CD4-positive, alpha-beta T cell treated with Interleukin-17A for 4 hours (primary cell): ENCODE measurements at regions not wholly inside any gene's neighbourhood (a gene's known extent, or its start where the extent isn't known, plus 50 kb on each side); places are given as distances from the start of the nearest gene placed in this dataset.
"Not testable (repeated sequence)": the region's sequence is repeated elsewhere in the genome, so short reads cannot be mapped to it uniquely, and the experiment has no call there.

ENCODE experiments used
- DNase-seq: peaks from one replicate; pipeline ENCODE4 v3.0.0-alpha.2; 2020; ENCODE audit warnings: mixed read lengths

DNA sequence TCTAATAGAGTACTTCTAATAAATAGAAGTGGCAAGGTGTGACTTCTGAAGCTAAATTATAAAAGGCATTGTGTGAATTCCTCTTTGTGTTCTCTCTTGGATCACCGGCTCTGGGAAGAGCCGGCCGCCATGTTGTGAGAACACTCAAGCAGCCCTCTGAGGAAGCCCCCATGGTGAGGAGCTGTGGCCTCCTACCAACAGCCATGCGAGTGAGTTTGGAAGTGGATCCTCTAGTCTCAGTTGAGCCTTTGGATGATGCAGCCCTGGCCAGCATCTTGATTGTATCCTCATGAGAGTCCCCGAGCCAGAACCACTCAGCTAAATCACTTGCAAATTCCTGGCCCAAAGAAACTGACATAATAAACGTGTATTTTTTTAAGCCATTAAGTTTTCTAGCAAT is 94.5 kb upstream of the CARD11 start:
- DNase-seq = no peak

DNA sequence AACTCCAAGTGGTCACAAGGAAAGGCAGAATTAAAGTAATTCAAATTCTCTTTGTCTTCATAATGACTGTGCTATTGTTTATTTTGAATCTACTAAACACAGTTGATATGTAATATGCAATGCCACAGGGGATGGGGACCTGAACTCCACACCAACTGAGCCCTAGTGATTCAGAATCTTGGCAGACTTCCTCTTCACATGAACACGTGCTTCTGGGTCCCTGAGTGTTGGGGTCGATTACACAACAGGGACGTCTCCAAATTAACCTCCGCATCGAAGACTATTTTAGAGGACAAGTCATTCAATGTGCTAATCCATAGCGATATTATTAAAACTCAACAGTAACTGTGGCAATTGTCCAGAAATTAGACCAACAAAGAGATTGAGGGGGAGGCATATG is 95.3 kb upstream of the CARD11 start:
- no peak for DNase-seq

DNA sequence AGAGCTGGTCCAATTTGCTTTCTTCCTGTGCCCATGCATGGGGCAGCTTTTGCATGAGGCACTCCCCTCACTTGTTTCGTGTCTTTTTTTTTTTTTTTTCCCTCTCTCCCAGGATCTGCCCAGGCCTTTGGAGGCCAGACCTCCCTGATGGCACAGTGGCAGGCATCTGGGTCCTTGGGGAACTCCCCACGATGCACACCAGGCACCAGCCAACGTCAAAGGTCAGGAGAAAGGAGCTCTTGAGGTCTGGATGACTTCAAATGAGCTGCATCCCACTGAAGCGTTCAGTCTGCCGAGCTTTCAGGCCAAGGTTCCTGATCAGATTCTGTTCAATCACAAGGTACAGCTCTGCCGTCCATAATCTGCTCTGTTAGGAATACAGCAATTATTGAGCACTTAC is 97.2 kb upstream of the CARD11 start:
- no peak for DNase-seq

DNA sequence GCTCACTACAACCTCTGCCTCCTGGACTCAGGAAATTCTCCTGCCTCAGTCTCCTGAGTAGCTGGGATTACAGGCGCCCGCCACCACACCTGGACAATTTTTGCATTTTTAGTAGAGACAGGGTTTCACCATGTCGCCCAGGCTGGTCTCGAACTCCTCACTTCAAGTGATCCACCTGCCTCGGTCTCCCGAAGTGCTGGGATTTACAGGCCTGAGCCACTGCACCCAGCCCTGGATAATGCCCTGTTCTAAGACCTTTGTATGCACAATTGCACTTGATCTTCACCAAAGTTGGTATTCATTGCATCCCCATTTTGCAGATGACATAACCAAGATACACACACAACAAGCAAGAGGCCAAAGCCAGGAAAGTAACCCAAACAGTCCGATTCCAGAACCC is 97.7 kb upstream of the CARD11 start:
- no peak for DNase-seq

DNA sequence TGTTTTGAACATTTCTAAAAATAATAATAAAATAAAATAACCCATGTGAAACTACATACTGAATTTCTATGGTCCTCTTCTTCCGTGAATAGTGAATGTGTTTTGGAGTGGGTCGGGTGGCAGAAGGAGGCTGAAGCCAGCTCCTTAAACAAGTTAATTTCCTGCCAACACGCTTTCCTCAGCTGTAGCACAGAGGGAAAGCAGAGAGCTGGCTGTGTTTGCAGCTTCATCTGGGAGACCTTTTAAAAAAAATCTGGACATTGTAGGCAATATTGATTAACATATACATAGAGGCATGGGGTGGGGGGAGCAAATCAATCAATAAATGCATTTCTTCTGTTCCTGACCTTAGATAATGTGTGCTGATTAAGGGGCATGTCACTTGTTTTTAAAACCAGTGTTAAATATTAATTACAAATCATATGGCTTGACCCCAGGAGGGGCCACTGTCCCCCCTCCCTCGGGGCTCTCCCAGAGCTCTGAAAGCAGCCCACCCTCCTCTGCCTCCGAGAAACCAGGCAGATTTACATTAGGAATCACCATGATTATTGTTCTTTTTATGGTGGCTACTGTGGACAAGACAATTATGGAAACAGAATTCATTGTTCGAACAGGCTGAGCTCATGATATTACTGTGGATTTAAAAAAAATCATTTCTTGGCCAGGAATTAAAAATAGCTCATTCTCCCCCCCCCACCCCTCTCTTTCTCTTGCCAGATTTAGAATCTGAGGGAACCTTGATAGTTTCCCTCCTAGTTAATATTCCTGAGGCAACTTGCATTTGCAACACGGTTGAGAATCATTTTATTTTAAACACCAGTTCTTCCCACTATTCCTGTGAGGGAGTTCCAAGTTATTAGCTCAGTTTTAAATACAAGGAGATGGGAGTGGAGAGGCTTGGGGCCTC is 100.5 kb upstream of the CARD11 start:
- DNase-seq = no peak

DNA sequence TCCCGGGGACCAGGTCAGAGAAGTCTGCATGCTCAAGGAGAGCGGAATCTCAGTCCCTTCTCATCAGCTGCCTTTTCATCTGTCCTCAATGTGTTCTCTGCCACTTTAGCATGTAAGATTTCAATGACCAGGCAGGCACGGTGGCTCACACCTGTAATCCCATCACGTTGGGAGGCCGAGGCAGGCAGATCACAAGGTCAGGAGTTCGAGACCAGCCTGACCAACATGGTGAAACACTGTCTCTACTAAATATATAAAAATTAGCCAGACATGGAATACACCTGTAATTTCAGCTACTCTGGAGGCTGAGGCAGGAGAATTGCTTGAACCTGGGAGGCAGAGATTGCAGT is 101.1 kb upstream of the CARD11 start:
- DNase-seq = not testable (repeated sequence)

DNA sequence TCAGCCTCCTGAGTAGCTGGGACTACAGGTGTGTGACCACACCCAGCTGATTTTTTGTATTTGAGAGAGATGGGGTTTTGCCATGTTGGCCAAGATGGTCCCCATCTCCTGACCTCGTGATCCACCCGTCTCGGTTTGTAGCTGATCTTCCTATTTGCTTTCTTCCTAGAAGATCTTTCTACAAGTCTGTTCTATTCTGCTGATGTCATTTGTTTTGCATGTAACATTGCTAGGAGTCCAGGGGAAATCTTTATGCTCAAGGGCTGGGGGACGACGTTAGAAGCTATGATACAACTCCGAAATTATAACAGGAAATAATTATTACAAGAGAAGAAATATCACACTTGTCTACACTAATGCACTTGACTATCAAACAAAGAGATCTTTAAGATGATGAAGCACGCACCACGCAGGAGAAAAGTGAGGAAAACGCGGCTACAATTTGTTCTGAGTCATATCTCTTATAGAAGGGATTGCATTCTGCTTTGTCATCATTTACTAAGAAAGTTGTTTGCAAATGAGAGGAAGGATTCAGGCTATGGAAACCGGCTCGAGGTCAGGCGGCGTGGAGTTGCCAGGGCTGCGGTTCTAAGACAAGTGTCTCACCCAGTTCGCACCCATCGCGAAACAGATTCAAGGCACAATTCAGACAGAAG is 103.0 kb upstream of the CARD11 start:
- no peak for DNase-seq

DNA sequence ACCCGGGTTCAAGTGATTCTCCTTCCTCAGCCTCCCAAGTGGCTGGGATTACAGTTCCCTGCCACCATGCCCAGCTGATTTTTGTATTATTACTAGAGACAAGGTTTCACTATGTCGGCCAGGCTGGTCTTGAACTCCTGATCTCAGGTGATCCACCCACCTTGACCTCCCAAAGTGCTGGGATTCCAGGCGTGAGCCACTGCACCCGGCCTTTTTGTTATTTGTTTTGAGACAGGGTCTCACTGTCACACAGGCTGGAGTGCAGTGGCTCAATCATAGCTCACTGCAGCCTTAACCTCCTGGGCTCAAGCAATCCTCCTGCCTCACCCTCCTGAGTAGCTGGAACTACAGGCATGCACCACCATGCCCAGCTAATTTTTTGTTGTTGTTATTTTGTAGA is 104.8 kb upstream of the CARD11 start:
- DNase-seq = not testable (repeated sequence)

DNA sequence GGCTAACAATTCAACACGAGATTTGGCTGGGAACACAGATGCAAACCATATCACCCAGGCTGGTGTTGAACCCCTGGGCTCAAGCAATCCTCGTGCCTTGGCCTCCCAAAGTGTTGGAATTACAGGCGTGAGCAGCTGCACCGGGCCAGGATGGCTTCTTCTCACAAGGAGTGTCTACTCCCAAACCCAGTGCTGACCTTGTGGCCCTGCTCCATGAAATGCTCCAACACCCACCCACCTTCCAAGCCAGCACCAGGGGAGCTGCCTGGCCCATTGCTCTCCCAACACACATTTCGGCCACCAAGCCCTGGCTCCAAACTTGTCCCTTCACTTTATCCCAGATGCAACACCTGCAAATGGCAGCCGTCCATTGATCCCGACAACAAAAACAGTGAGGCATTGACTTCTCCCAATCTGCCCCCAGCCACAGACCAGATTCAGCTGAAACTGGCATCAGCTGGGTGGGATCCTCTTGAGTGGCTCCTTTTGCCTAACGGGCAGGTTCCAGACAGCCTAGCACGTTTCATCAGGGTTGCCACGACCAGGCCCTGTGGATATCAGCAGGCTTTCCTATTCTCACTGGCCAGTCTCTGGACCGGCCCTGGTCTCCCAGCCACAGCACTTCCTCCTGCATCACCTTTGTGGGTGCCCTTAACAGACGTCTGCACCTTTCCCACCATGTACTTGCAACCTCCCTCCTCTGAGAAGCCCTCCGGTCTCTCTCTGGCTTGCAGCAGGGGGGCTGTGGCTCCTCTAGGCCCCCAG is 105.7 kb upstream of the CARD11 start:
- no peak for DNase-seq

DNA sequence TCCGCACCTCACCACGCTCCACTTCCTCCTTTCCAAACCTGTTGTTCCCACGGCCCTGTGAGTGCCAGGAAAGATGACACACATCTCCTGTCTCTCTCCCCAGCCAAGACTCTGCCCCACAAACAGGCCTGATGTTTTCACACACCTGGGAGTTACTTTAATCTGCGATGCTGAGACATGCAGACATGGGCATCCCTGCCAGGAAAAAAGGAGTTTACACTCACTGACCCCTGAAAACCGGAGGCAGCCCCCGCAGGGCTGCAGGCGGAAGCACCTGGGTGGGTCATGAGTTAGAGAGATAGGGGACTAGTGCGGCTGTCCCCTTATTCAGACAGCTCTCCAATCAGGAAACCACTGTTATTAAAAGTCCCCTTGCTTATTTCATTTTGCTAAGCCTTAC is 106.4 kb upstream of the CARD11 start:
- DNase-seq = no peak

DNA sequence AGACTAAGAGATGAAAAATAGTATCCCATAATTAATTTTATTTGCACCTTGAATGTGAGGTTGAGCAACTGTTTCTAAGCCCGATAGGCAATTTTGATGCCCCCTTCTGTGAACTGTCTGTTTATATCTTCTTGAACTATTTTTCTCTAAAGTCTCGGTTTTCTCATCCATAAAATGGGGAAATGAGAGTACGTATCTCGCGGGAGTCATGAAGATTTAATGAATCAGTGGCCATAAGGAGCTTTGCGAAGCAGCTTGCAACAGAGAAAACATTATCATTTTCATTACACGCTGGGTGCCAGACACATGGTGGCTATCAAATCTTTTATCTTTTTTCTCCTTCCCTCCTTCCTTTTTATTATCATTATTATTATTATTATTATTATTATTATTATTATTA is 108.1 kb upstream of the CARD11 start:
- DNase-seq = no peak

DNA sequence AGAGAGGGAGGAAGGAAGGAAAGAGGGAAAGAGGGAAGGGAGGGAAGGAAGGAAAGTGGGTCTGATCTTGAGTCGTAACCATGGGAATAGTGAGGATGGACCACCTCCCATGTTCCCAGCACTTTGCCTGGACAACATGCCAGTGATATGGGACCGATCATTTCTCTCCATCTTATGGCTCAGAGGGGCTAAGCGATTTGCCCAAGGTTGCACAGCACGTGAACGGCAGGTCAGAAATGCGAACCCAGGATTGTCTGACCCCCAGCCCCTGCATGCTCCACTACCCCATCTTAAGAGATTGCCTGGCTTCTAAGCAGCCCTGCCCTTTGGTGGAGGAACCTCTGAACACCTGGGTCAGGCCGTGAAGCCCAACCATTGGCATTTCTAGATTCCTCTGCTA is 109.0 kb upstream of the CARD11 start:
- DNase-seq = no peak

DNA sequence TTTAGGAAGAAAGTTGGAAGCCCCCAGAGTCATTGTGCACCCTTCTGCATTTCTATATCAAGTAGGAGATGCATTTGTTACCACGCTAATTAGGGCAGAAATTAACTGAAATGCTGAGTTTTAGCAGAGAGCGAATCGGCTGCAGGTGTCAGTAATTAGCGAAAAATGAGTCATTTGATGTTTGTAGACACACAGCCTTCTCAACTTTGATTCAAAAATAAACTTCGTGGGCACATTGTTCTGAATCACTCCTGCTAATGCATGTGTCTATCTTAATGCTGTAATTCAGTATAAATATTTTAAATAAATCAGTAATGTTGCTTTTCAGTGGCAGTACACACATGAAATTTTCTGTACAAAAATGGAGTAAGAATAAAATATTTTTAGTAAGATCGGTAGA is 109.5 kb upstream of the CARD11 start:
- no peak for DNase-seq

DNA sequence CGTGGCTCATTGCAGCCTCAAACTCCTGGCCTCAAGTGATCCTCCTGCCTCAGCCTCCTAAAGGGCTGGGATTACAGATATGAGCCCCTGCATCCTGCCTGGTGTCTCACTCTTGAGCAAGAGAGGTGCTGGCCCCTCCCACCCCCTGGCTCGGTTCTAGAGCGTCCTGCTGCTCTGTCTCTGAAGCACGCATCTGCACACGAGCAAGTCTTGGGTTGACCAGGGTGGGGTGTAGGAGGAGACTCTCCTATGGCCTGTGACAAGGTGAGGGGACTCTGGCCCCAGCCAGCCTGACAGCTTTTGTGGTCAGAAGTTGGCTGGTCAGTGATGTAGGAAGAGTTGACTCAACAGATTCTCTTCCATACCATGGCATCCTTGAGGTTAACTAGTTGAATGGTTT is 110.7 kb upstream of the CARD11 start:
- no peak for DNase-seq

DNA sequence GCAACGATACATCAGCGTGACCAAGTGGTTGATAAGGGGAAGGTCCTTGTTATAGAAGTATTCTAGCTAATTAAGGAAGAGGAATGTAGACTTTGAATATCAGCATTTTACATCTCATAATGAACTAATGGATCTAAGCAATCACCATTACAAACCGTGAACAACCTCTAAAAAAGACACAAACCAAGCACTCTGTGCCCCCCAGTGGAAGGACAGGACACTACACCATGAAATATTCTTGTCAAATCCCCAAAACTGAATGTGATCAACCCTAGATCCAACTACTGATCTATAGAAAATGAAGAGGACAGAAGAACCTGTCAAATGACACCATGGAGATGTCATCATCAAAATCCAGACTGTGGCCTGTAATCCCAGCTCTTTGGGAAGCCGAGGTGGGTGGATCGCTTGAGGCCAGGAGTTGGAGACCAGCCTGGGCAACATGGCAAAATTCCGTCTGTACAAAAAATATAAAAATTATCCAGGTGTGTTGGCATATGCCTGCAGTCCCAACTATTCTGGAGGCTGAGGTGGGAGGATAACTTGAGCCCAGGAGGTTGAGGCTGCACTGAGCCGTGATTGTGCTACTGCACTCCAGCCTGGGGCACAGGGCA is 111.3 kb upstream of the CARD11 start:
- peak; percentile 77 for DNase-seq

DNA sequence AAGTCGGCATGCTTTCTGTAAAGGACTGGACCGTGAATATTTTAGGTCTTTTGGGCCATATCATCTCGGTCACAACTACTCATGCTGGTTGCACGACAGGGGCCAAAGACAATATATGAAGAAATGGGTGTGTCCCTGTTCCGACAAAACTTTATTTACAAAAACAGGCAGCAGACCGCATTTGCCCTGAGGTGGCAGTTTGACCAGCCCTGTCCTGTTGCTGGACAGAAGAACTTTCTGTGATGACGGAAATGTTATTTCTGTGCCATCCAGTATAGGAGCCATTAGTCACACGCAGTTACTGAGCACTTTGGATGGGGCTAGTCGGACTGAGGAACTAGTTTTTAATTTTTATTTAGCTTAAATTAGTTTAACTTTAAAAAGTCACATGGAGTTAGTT is 112.8 kb upstream of the CARD11 start:
- no peak for DNase-seq

DNA sequence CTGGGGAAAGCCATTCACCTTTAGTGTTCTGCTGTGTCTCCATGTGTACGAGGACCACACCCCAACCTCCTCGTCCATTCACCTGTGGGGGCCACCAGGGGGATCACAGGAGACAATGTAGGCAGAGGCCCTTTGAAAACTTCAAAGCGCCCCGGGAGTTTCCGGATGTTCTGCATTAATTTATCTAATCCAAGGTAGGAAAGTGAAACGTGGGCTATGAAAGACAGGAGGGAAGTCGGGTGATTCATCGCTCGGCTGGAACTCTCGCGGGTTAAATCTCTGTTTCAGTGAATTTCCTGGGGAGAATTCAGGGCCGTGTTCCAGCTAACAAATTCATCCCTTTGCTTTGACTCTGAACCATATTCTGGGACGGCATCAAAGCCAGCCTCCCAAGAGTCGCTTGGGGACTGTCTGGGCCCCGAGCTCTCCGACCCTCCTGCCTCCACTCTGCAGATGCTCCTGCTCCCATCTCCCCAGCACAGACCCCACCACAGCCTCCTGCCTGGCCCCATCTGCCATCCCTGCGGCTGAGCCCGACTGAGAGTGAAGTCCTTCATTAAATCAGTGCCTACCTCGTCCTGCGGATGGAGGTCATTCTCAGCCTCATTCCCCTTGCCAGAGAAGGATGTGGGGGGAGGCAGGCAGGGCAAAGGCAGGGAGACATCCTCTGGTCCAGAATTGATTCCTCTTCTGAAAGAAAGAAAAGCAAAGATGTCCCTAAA is 114.1 kb upstream of the CARD11 start:
- peak; percentile 4 for DNase-seq

DNA sequence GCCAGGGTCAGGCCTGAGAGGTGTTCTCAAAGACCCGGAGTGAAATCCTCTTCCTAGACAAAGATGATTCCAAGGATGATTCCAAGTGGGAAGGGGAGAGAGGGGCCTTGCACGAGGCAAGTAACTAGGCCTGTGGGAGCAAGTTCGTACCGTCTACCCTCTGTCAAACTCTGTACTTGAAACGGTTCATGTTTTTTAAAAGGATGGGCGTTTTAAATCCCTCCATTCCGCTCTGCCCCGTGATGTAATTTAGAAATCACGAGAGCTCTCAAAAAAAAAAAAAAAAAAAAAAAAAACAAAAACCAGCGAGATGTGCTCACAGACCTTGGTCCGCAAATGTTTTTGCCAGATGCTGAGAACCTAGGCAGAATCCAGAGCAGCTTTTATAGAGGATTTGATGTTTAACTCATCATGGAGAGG is 114.7 kb upstream of the CARD11 start:
- DNase-seq = no peak

DNA sequence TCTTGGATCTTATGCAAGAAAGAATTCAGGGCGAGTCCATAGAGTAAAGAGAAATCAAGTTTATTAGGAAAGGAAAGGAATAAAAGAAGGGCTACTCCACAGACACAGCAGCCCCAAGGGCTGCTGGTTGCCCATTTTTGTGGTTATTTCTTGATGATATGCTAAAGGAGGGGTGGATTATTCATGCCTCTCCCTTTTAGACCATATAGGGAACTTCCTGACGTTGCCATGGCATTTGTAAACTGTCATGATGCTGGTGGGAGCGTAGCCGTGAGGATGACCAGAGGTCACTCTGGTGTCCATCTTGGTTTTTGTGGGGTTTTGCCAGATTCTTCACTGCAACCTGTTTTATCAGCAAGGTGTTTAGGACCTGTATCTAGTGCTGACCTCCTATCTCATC is 115.4 kb upstream of the CARD11 start:
- no peak for DNase-seq

DNA sequence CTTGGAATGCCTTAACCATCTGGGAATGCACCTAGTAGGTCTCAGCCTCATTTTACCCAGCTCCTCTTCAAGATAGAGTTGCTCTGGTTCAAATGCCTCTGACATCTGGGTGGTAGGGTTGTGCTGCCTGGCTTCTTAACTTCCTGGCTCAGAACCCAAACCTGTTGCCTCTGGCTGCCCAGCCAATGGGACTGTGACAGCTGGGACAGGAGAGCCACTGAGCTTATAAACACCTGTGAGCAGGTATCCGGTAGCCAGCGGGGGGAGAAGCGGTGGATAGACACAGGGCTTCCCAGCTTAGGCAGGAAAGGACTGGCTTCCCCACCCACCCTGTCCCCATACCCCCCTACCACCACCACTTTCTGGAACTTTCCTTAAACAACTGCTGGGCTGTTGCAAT is 115.8 kb upstream of the CARD11 start:
- no peak for DNase-seq

DNA sequence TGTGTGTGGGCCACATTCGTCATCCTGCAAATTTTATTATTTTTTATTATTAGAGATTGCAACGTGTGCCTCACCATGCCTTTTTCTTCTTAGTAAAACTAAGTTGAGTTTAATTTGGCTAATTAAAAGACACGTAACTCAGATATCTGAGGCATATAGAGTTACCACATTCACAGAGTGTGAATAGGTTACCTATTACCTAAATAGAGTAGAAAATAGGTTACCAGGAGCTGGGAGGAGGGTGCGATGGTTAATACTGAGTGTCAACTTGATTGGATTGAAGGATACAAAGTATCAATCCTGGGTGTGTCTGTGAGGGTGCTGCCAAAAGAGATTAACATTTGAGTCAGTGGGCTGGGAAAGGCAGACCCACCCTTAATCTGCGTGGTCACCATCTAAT is 116.3 kb upstream of the CARD11 start:
- DNase-seq = not testable (repeated sequence)

DNA sequence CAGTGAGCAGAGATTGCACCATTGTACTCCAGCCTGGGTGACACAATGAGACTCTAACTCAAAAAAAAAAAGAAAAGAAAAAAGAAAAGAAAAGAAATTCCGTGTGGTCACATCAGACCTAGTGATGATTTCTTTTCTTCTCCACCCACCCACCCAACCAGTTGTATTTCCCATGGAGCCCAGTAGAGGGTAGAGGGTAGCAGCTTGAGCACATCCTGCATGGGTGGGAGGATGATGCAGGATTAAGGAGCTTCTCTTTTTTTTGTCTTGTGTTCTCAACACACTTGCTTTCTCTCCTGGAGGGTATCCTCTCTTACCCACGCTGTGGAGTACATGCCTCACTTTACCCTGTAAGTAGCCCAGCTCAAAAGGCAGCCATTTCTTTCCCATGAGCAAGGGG is 118.6 kb upstream of the CARD11 start:
- DNase-seq = no peak

DNA sequence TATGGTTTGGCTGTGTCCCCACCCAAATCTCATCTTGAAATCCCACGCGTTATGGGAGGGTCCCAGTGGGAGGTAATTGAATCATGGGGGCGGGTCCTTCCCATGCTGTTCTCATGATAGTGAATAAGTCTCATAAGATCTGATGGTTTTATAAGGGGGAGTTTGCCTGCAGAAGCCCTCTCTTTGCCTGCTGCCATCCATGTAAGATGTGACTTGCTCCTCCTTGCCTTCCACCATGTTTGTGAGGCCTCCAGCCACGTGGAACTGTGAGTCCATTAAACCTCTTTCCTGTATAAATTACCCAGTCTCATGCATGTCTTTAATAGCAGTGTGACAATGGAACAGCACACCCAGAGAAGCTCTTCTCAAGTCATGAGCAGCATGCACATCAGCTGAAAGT is 119.1 kb upstream of the CARD11 start:
- not testable (repeated sequence) for DNase-seq
